ENCODE measurements at regions not wholly inside any gene's neighbourhood (a gene's known extent, or its start where the extent isn't known, plus 50 kb on each side); places are given as distances from the start of the nearest gene placed in this dataset.
"Not testable (repeated sequence)": the region's sequence is repeated elsewhere in the genome, so short reads cannot be mapped to it uniquely, and the experiment has no call there.

DNA sequence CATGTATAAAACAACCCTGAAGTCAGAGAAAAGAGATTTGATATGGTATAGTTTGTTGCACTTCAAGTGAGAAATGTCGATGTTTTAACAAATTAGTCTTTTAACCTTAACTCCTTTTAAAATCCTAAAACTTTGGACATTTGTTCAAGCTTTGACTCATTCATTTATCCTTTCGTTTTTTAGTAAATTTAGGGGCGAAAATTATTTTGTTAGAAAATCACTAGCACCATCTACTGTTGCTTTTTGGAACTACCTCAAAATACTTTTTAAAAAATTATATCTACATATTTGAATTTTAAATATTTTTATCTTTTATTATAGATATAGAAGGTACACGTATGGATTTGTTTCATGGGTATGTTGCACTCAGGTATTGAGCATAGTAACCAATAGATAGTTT, 165.1 kb upstream of the POF1B start:
- H3K9me3 ChIP-seq (ENCODE audit: insufficient read depth, low read length): no peaks in the 10 kb centered on the region
- H3K79me2 ChIP-seq (ENCODE audit: low read length): no peaks in the 10 kb centered on the region
- no peak for TF ChIP-seq EZH2phosphoT487 (IDR thresholded peaks at IDR 0.05; ENCODE audit: low read depth)
- TF ChIP-seq, protein P1, sequence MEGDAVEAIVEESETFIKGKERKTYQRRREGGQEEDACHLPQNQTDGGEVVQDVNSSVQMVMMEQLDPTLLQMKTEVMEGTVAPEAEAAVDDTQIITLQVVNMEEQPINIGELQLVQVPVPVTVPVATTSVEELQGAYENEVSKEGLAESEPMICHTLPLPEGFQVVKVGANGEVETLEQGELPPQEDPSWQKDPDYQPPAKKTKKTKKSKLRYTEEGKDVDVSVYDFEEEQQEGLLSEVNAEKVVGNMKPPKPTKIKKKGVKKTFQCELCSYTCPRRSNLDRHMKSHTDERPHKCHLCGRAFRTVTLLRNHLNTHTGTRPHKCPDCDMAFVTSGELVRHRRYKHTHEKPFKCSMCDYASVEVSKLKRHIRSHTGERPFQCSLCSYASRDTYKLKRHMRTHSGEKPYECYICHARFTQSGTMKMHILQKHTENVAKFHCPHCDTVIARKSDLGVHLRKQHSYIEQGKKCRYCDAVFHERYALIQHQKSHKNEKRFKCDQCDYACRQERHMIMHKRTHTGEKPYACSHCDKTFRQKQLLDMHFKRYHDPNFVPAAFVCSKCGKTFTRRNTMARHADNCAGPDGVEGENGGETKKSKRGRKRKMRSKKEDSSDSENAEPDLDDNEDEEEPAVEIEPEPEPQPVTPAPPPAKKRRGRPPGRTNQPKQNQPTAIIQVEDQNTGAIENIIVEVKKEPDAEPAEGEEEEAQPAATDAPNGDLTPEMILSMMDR (IDR thresholded peaks at IDR 0.05; ENCODE audit: low read depth, low read length): peak; percentile 33; the same call in 1 of the 2 replicates
- peak overlapping the region; percentile 65 for H3K4me2 ChIP-seq (ENCODE audit: low read length)
- no peaks in the 10 kb centered on the region for H3K4me1 ChIP-seq (ENCODE audit: low read length)
- H4K20me1 ChIP-seq (ENCODE audit: insufficient read depth, low read length): no peaks in the 10 kb centered on the region
- H3K9ac ChIP-seq (ENCODE audit: low read length): peak overlapping the region; percentile 30; the same call in 1 of the 2 replicates
- peak overlapping the region; percentile 51 for H3K4me3 ChIP-seq (ENCODE audit: low read length)
- H3K36me3 ChIP-seq (replicated peaks; ENCODE audit: low read depth, low read length): no peaks in the 10 kb centered on the region
- no peak overlapping the region for H3K27ac ChIP-seq (ENCODE audit: low read length)
- no peaks in the 10 kb centered on the region for H3K27me3 ChIP-seq (ENCODE audit: low read depth, low read length)
- H2AFZ ChIP-seq (ENCODE audit: low read depth, low read length): peak overlapping the region; percentile 77; the same call in 1 of the 2 replicates

DNA sequence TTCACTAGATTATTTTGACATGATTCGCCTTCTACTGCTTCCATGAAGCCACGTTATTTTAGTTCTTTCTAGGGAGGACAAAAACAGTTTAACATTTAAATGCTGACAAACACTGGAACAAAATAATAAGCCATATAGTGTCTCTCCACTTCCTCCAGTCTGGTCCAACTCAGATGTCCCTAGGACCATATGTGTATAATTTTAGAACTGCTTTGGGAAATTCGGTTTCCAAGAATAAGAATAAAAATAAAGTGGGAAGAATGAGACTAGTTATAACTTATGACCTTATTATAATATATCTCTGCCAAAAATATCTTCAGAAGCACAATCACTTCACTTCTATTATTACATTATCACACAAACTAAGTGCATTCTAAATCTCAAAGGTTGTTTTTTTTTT, 164.4 kb upstream of the POF1B start:
- no peak overlapping the region for H3K27ac ChIP-seq (ENCODE audit: low read length)
- no peaks in the 10 kb centered on the region for H3K79me2 ChIP-seq (ENCODE audit: low read length)
- H2AFZ ChIP-seq (ENCODE audit: low read depth, low read length): no peak overlapping the region
- no peak overlapping the region for H3K4me3 ChIP-seq (ENCODE audit: low read length)
- H3K4me1 ChIP-seq (ENCODE audit: low read length): no peaks in the 10 kb centered on the region
- no peak overlapping the region for H3K4me2 ChIP-seq (ENCODE audit: low read length)
- H4K20me1 ChIP-seq (ENCODE audit: insufficient read depth, low read length): no peaks in the 10 kb centered on the region
- no peak overlapping the region for H3K9ac ChIP-seq (ENCODE audit: low read length)
- TF ChIP-seq, protein P1 (IDR thresholded peaks at IDR 0.05; ENCODE audit: low read depth, low read length): no peak
- no peak for TF ChIP-seq EZH2phosphoT487 (IDR thresholded peaks at IDR 0.05; ENCODE audit: low read depth)
- no peaks in the 10 kb centered on the region for H3K36me3 ChIP-seq (replicated peaks; ENCODE audit: low read depth, low read length)
- no peaks in the 10 kb centered on the region for H3K27me3 ChIP-seq (ENCODE audit: low read depth, low read length)
- H3K9me3 ChIP-seq (ENCODE audit: insufficient read depth, low read length): no peaks in the 10 kb centered on the region

DNA sequence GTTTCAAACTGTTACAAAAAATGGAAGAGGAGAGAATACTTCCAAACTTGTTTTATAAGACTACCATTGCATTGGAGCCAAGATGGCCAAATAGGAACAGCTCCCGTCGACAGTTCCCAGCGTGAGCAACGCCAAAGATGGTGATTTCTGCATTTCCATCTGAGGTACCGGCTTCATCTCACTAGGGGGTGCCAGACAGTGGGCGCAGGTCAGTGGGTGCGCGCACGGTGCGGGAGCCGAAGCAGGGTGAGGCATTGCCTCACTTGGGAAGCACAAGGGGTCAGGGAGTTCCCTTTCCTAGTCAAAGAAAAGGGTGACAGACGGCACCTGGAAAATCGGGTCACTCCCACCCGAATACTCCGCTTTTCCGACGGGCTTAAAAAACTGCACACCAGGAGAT, 149.7 kb upstream of the POF1B start:
- H3K9ac ChIP-seq (ENCODE audit: low read length); H4K20me1 ChIP-seq (ENCODE audit: insufficient read depth, low read length); H3K27ac ChIP-seq (ENCODE audit: low read length); H3K36me3 ChIP-seq (replicated peaks; ENCODE audit: low read depth, low read length); H3K4me1 ChIP-seq (ENCODE audit: low read length); H2AFZ ChIP-seq (ENCODE audit: low read depth, low read length); H3K79me2 ChIP-seq (ENCODE audit: low read length); H3K4me3 ChIP-seq (ENCODE audit: low read length); H3K27me3 ChIP-seq (ENCODE audit: low read depth, low read length); H3K4me2 ChIP-seq (ENCODE audit: low read length); H3K9me3 ChIP-seq (ENCODE audit: insufficient read depth, low read length): not testable (repeated sequence)

DNA sequence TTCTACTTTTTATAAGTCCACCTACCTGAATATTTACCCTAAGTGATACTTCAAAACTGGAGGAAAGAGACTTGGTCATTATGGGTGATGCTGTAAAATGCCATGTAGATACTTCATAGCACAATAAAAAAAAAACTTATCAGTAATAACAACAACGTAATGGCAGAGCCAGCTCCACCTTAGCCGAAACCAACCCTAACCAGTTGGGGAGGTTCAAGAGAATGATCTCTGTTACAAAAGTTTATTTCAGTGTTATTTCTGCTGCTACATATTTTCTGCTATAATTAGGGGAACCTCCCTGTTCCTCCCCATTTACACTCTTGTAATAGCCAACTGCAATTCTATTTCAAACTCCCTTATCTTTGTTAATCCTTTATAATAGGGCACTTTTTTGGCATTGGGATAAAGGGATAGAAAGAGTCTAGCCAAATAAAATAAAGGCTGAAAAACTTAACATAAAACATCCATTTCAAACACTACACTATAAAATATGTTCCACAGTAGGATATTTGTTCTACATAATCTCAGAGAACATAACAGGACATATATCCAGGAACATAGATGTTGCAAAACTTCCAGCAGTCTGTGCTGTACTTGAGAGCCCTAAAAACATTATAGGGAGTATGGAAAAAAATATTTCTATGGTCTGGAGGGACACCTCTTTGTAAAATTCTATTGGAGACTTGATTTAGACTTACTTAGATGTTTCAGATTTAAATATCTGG, 138.7 kb upstream of the POF1B start:
- Histone ChIP-seq H3K4me1 (ENCODE audit: low read length) (no peaks in the 10 kb centered on the region), H3K27ac (ENCODE audit: low read length) (no peak overlapping the region), H3K4me3 (ENCODE audit: low read length) (no peak overlapping the region), H3K9me3 (ENCODE audit: insufficient read depth, low read length) (no peaks in the 10 kb centered on the region), H3K4me2 (ENCODE audit: low read length) (no peak overlapping the region), H3K27me3 (ENCODE audit: low read depth, low read length) (no peaks in the 10 kb centered on the region), H4K20me1 (ENCODE audit: insufficient read depth, low read length) (no peaks in the 10 kb centered on the region), H3K79me2 (ENCODE audit: low read length) (no peaks in the 10 kb centered on the region), H3K36me3 (replicated peaks; ENCODE audit: low read depth, low read length) (no peaks in the 10 kb centered on the region), H3K9ac (ENCODE audit: low read length) (no peak overlapping the region), H2AFZ (ENCODE audit: low read depth, low read length) (no peak overlapping the region)
- TF ChIP-seq EZH2phosphoT487 (IDR thresholded peaks at IDR 0.05; ENCODE audit: low read depth): no peak
- TF ChIP-seq, protein P1 (IDR thresholded peaks at IDR 0.05; ENCODE audit: low read depth, low read length): no peak
